Gastroesophageal sphincter (tissue), 3 donors: ENCODE measurements at regions not wholly inside any gene's neighbourhood (a gene's known extent, or its start where the extent isn't known, plus 50 kb on each side); places are given as distances from the start of the nearest gene placed in this dataset.

Experiments
- POLR2A ChIP-seq, 2 donors: fragments of 450-650 bp; IDR thresholded peaks; one replicate each; pipeline ENCODE4 v1.6.1; 2017; ENCODE audit warnings: antibody characterized with exemption in 2 of 2, mild to moderate bottlenecking in 2 of 2, moderate library complexity in 1 of 2
- POLR2AphosphoS5 ChIP-seq: sonication (generic); formaldehyde crosslinking; IDR thresholded peaks from one replicate; pipeline ENCODE4 v1.6.1; 2017; ENCODE audit warnings: antibody characterized with exemption
- TF ChIP-seq, protein P1 (sequence below), 4 experiments: fragments of 200-600 bp in 2 of 4; fragments of 450-650 bp in 2 of 4; sonication (generic) in 1 of 4; IDR thresholded peaks; one replicate each; pipeline ENCODE4 v1.5.1; 2017 to 2019; ENCODE audit warnings: antibody characterized with exemption in 4 of 4, mild to moderate bottlenecking in 2 of 4, moderate library complexity in 2 of 4

DNA sequence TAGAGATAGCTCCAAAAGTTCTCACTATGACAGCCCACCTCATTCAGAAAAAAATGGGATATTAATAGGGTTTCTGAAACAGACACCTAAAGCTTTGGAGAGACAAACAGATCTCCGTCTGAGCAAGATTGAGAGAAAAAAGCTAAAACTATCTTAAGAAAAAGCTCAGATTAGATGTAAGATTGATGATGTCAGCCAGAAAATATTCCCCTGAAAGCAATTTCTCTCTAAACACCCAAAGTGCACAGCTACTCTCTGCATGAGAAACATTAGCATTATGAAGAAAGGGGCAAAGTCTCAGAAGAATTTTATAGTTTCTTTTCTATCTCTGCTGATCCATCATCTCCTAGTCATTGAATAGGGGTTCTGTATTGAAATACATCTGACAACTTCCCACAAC, 148.9 kb downstream of the ZNF737 start:
- TF ChIP-seq, protein P1, sequence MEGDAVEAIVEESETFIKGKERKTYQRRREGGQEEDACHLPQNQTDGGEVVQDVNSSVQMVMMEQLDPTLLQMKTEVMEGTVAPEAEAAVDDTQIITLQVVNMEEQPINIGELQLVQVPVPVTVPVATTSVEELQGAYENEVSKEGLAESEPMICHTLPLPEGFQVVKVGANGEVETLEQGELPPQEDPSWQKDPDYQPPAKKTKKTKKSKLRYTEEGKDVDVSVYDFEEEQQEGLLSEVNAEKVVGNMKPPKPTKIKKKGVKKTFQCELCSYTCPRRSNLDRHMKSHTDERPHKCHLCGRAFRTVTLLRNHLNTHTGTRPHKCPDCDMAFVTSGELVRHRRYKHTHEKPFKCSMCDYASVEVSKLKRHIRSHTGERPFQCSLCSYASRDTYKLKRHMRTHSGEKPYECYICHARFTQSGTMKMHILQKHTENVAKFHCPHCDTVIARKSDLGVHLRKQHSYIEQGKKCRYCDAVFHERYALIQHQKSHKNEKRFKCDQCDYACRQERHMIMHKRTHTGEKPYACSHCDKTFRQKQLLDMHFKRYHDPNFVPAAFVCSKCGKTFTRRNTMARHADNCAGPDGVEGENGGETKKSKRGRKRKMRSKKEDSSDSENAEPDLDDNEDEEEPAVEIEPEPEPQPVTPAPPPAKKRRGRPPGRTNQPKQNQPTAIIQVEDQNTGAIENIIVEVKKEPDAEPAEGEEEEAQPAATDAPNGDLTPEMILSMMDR (IDR thresholded peaks at IDR 0.05): no peak
- TF ChIP-seq POLR2AphosphoS5: no peak
- no peak for TF ChIP-seq POLR2A (IDR thresholded peaks at IDR 0.05)
